22Rv1 (cell line): ENCODE measurements at regions not wholly inside any gene's neighbourhood (a gene's known extent, or its start where the extent isn't known, plus 50 kb on each side); places are given as distances from the start of the nearest gene placed in this dataset.
"Not testable (repeated sequence)": the region's sequence is repeated elsewhere in the genome, so short reads cannot be mapped to it uniquely, and the experiment has no call there.

Experiments
- H3K27ac ChIP-seq: fragments of 450-650 bp; 2 replicates; pipeline ENCODE4 v1.5.1; 2017
- ZFX ChIP-seq: fragments of 450-650 bp; IDR thresholded peaks from 2 replicates; pipeline ENCODE4 v1.6.1; 2017; ENCODE audit warnings: antibody characterized with exemption, borderline replicate concordance
- TF ChIP-seq, protein P1 (sequence below): fragments of 450-650 bp; IDR thresholded peaks from 2 replicates; pipeline ENCODE4 v1.5.1; 2017; ENCODE audit warnings: mild to moderate bottlenecking

DNA sequence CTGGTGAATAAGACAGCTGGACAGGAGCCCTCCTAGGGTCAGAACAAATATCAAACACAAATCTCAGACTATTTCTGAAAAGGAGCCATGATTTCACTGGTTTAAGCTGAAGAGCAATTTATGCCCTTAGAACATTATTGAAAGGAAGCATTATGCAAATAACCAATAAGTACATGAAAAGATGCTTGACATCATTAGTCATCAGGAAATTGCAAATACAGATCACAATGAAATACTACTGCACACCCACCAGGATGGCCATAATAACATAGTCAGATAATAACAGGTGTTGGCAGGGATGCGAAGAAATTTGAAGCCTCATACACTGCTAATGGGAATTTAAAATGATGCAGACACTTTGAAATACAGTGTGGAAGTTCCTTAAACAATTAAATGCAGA, 176.4 kb upstream of the RAB6C start:
- TF ChIP-seq ZFX, result no peak
- TF ChIP-seq, protein P1, sequence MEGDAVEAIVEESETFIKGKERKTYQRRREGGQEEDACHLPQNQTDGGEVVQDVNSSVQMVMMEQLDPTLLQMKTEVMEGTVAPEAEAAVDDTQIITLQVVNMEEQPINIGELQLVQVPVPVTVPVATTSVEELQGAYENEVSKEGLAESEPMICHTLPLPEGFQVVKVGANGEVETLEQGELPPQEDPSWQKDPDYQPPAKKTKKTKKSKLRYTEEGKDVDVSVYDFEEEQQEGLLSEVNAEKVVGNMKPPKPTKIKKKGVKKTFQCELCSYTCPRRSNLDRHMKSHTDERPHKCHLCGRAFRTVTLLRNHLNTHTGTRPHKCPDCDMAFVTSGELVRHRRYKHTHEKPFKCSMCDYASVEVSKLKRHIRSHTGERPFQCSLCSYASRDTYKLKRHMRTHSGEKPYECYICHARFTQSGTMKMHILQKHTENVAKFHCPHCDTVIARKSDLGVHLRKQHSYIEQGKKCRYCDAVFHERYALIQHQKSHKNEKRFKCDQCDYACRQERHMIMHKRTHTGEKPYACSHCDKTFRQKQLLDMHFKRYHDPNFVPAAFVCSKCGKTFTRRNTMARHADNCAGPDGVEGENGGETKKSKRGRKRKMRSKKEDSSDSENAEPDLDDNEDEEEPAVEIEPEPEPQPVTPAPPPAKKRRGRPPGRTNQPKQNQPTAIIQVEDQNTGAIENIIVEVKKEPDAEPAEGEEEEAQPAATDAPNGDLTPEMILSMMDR, result no peak
- no peak overlapping the region for H3K27ac ChIP-seq

DNA sequence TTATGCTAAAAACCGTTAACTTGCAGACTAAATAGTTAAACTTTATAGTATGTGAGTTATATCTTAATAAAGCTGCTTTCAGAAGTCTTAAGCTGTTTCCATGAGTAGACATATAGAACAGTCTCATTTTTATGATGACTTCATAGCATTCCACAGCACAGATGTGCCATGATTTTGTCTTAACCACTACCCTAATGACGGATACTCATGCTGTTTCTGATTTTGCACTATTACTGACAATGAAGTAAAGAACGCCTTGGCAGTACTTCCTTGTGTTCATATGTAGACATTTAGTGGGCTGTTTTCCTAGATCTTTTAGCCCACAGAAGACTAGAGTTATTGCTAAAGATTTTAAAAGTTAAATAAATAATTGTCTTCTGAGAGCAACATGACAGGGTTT, 175.6 kb upstream of the RAB6C start:
- no peak overlapping the region for H3K27ac ChIP-seq
- no peak for TF ChIP-seq ZFX
- TF ChIP-seq, protein P1, result no peak

DNA sequence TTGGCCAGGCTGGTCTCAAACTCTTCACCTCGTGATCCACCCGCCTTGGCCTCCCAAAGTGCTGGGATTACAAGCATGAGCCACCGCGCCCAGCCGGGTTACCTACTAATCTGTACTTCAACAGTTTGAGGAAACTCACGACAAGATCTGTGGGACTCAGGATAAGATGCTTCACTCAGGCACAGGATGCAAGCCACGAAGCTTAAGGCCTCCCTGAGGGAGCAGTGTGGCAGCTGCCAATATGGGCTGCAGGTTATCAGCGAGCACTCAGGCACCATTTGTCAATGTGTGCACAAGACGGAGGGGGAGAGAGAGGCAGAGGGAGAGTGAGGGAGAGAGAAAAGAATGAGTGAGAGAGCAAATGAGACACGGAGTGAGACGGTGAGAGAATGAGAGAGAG, 173.6 kb upstream of the RAB6C start:
- H3K27ac ChIP-seq, result no peak overlapping the region
- no peak for TF ChIP-seq ZFX
- TF ChIP-seq, protein P1, result no peak

DNA sequence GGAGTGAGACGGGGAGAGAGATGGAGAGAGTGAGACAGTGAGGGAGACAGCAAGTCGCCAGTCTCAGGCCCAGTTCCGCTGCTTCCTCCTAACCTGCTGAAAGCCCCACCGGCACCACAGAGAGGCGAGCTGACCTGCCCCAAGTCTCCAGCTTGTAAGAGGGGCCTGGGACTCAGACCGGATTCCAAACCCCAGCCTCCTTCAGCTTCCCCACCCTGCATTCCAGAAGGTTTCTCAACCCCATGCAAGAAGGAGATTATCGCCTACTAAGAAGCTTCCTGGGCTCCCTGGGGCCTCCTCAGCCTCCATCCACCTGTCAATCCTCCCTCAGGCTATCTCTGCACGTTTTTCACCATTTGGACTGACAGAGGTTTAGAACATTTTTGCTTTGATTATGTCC, 173.1 kb upstream of the RAB6C start:
- H3K27ac ChIP-seq, result no peak overlapping the region
- no peak for TF ChIP-seq ZFX
- TF ChIP-seq, protein P1, result no peak

DNA sequence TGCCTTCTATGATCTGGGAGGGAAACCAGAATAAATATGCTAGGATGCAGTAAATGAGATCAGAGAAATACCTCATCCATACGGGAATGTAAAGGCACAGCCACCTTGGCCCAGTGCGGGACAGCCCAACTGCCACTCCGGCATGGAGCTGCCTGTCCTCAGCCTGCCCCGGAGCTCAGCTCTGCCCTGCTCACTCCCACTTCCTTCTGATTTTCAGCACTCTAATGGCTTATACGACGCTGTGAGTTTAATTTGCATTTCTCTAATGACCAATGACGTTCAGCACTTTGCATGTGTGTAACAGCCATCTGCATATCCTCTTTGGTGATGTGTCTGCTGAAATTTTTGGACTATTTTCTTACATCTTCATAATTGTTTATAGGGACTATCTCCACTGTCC, 172.5 kb upstream of the RAB6C start:
- TF ChIP-seq, protein P1, result no peak
- TF ChIP-seq ZFX, result no peak
- no peak overlapping the region for H3K27ac ChIP-seq

DNA sequence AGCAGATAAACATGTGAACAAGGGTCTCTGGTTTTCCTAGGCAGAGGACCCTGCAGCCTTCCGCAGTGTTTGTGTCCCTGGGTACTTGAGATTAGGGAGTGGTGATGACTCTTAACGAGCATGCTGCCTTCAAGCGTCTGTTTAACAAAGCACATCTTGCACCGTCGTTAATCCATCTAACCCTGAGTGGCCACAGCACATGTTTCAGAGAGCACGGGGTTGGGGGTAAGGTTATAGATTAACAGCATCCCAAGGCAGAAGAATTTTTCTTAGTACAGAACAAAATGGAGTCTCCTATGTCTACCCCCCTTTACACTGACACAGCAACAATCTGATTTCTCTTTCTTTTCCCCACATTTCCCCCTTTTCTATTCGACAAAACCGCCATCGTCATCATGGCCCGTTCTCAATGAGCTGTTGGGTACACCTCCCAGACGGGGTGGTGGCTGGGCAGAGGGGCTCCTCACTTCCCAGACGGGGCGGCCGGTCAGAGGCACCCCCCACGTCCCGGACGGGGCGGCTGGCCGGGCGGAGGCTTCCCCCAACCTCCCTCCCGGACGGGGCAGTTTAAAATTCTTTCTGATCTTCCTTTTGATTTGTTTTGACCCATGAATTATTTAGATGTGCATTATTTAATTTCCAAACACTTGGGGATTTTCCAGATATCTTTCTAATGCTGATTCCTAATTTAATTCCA, 171.7 kb upstream of the RAB6C start:
- H3K27ac ChIP-seq, result not testable (repeated sequence)

DNA sequence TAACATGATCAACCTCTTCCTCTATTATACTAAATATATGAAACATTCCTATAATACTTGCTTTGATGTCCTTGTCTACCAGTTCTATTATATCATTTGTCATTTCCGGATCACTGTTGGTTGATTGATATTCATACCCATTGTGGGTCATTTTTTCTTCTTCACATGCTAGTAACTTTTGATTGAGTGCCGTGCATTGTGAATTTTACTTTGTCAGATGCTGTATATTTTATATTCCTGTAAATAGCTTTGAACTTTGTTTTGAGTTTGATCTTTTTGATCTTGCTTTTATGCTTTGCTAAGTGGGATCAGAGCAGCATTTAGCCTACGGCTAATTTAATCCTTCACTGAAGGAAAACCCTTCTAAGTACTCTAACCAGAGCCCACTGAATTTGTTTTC, 168.9 kb upstream of the RAB6C start:
- TF ChIP-seq, protein P1, result no peak
- TF ChIP-seq ZFX, result no peak
- H3K27ac ChIP-seq, result no peak overlapping the region

DNA sequence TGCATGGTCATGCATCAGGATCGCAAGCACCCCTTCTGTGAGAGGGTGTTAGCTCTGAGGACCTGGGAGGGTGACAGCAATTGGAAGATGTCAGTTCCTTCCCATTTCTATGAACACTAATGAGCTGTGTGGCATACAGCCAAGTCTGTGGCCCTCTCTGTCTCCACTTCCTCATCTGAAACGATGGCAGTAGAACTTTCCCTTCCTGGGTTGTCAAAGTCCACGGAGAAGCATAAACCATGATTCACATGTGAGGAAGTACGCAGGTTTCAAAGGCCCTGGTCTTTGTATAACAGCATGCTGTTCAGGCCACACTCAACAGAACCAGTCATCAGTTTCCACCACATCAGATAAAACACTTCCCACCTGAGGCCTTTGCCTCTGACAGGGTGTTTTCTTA, 167.4 kb upstream of the RAB6C start:
- no peak for TF ChIP-seq ZFX
- TF ChIP-seq, protein P1, result no peak
- H3K27ac ChIP-seq, result no peak overlapping the region
